ENCODE measurements at regions not wholly inside any gene's neighbourhood (a gene's known extent, or its start where the extent isn't known, plus 50 kb on each side); places are given as distances from the start of the nearest gene placed in this dataset.

GRCh38 chr11:121722431-121723245 is 269.9 kb upstream of the SORL1-AS1 start:
- DNase-seq: no peak

- no peak for DNase-seq
Observed at GRCh38 chr11:121721961-121722360, 269.2 kb upstream of the SORL1-AS1 start.

GRCh38 chr11:121721448-121721847 is 268.7 kb upstream of the SORL1-AS1 start:
- DNase-seq: no peak

- DNase-seq: no peak
Observed at GRCh38 chr11:121717296-121717695, 264.5 kb upstream of the SORL1-AS1 start.

GRCh38 chr11:121716060-121716459 is 263.3 kb upstream of the SORL1-AS1 start:
- no peak for DNase-seq

- no peak for DNase-seq
Observed at GRCh38 chr11:121715405-121715804, 262.6 kb upstream of the SORL1-AS1 start.

GRCh38 chr11:121714351-121714750 is 261.6 kb upstream of the SORL1-AS1 start:
- DNase-seq: no peak

GRCh38 chr11:121711939-121712338 is 259.2 kb upstream of the SORL1-AS1 start:
- DNase-seq: no peak

- no peak for DNase-seq
Observed at GRCh38 chr11:121711236-121711635, 258.5 kb upstream of the SORL1-AS1 start.

GRCh38 chr11:121706884-121707420 is 254.2 kb upstream of the SORL1-AS1 start:
- no peak for DNase-seq

GRCh38 chr11:121703201-121703600 is 250.4 kb upstream of the SORL1-AS1 start:
- DNase-seq: no peak

- DNase-seq: no peak
Observed at GRCh38 chr11:121700968-121701367, 248.2 kb upstream of the SORL1-AS1 start.

GRCh38 chr11:121699801-121700200 is 247.0 kb upstream of the SORL1-AS1 start:
- DNase-seq: no peak

GRCh38 chr11:121696931-121697670 is 244.3 kb upstream of the SORL1-AS1 start:
- DNase-seq: no peak

- DNase-seq: no peak
Observed at GRCh38 chr11:121696177-121696871, 243.6 kb upstream of the SORL1-AS1 start.

GRCh38 chr11:121692236-121692635 is 239.5 kb upstream of the SORL1-AS1 start:
- no peak for DNase-seq

GRCh38 chr11:121688860-121689614 is 236.3 kb upstream of the SORL1-AS1 start:
- no peak for DNase-seq

GRCh38 chr11:121688055-121688491 is 235.3 kb upstream of the SORL1-AS1 start:
- DNase-seq: no peak

GRCh38 chr11:121683791-121684190 is 231.0 kb upstream of the SORL1-AS1 start:
- DNase-seq: no peak

All from NK-92 treated with Interleukin-12 subunit alpha and Interleukin-12 subunit beta, amount 100 ng/mL, for 24 hours (cell line).